CD4-positive, alpha-beta T cell treated with Interleukin-1 beta for 1 hour (primary cell): ENCODE measurements at regions not wholly inside any gene's neighbourhood (a gene's known extent, or its start where the extent isn't known, plus 50 kb on each side); places are given as distances from the start of the nearest gene placed in this dataset.
"Not testable (repeated sequence)": the region's sequence is repeated elsewhere in the genome, so short reads cannot be mapped to it uniquely, and the experiment has no call there.

ENCODE experiments used
- DNase-seq, 2 donors: peaks; one replicate each; pipeline ENCODE4 v3.0.0-alpha.2; 2020 to 2022

- DNase-seq, result no peak
Measured at GRCh38 chr15:24848050-24848449, 106.7 kb upstream of the SNRPN start.

GRCh38 chr15:24856397-24857390 lies 98.1 kb upstream of the SNRPN start:
- no peak for DNase-seq

- no peak for DNase-seq
Measured at GRCh38 chr15:24857763-24858162, 97.0 kb upstream of the SNRPN start.

GRCh38 chr15:24858183-24858582 lies 96.6 kb upstream of the SNRPN start:
- not testable (repeated sequence) for DNase-seq

- no peak for DNase-seq
Measured at GRCh38 chr15:24858737-24859601, 95.8 kb upstream of the SNRPN start.

- no peak for DNase-seq
Measured at GRCh38 chr15:24861014-24861690, 93.6 kb upstream of the SNRPN start.

GRCh38 chr15:24862726-24863521 lies 91.9 kb upstream of the SNRPN start:
- no peak for DNase-seq

GRCh38 chr15:24865303-24865702 lies 89.5 kb upstream of the SNRPN start:
- DNase-seq, result no peak

- DNase-seq, result no peak
Measured at GRCh38 chr15:24877174-24877573, 77.6 kb upstream of the SNRPN start.

- DNase-seq, result no peak
Measured at GRCh38 chr15:24878153-24878552, 76.6 kb upstream of the SNRPN start.

- DNase-seq, result no peak
Measured at GRCh38 chr15:24879492-24879891, 75.3 kb upstream of the SNRPN start.

GRCh38 chr15:24880663-24881062 lies 74.1 kb upstream of the SNRPN start:
- DNase-seq, result no peak

GRCh38 chr15:24886538-24886937 lies 68.2 kb upstream of the SNRPN start:
- no peak for DNase-seq

GRCh38 chr15:24898715-24899272 lies 56.0 kb upstream of the SNRPN start:
- no peak for DNase-seq

- DNase-seq, result no peak
Measured at GRCh38 chr15:24899367-24899766, 55.4 kb upstream of the SNRPN start.

GRCh38 chr15:24899795-24900194 lies 55.0 kb upstream of the SNRPN start:
- no peak for DNase-seq

- no peak for DNase-seq
Measured at GRCh38 chr15:24901409-24901808, 53.4 kb upstream of the SNRPN start.
